ENCODE measurements at regions not wholly inside any gene's neighbourhood (a gene's known extent, or its start where the extent isn't known, plus 50 kb on each side); places are given as distances from the start of the nearest gene placed in this dataset.
A peak's percentile ranks its signal among the peaks of the same experiment; 100 is the strongest.

GRCh38 chr13:91133941-91134802 is 213.3 kb upstream of the MIR17HG start:
- Histone ChIP-seq H3K27ac (ENCODE audit: low read length) (no peak overlapping the region), H3K4me2 (ENCODE audit: low read length) (no peak overlapping the region), H3K9me2 (replicated peaks; ENCODE audit: low read length) (no peaks in the 10 kb centered on the region), H2AFZ (ENCODE audit: low read length) (no peak overlapping the region), H3K27me3 (ENCODE audit: low read length) (peaks cover 12% of the 10 kb centered on the region; the same call in 1 of the 2 replicates), H3K4me3 (ENCODE audit: low read length) (no peak overlapping the region), H4K20me1 (ENCODE audit: low read length) (no peaks in the 10 kb centered on the region), H3F3A (ENCODE audit: low read length, unreplicated experiment) (no peaks in the 10 kb centered on the region), H3K36me3 (ENCODE audit: low read depth, low read length) (no peaks in the 10 kb centered on the region), H3K4me1 (ENCODE audit: insufficient read depth, low read length) (no peaks in the 10 kb centered on the region), H3K9me3 (ENCODE audit: low read length) (no peaks in the 10 kb centered on the region), H3K79me2 (ENCODE audit: low read length) (no peaks in the 10 kb centered on the region), H3K9ac (ENCODE audit: low read length) (no peak overlapping the region)
- intact Hi-C loops (cut with micrococcal nuclease), result loop anchor here (1.0 kb wide), 3 partner anchors 24 to 113 kb away; no protein-coding TSS in a partner anchor
- ChIA-PET CTCF (no interaction called here), POLR2A (ENCODE audit: unreplicated experiment) (no interaction called here)
- peak; percentile 81 for ATAC-seq
- TF ChIP-seq EZH2phosphoT487 (IDR thresholded peaks at IDR 0.05; ENCODE audit: borderline replicate concordance, low read length), result no peak
- TF ChIP-seq EZH2 (IDR thresholded peaks at IDR 0.05; ENCODE audit: low read length, unreplicated experiment), result no peak
- TF ChIP-seq CTCF (conservative IDR thresholded peaks at IDR 0.05; ENCODE audit: low read depth, low read length), result peak; percentile 74
- peak; percentile 61 for DNase-seq
- BruUV-seq (replicated peaks), result no TSS peak

GRCh38 chr13:91134803-91135184 is 212.7 kb upstream of the MIR17HG start:
- ATAC-seq (no peak), DNase-seq (no peak)
- Histone ChIP-seq H2AFZ (ENCODE audit: low read length) (no peak overlapping the region), H3K27me3 (ENCODE audit: low read length) (peaks cover 16% of the 10 kb centered on the region; the same call in 1 of the 2 replicates), H3F3A (ENCODE audit: low read length, unreplicated experiment) (no peaks in the 10 kb centered on the region), H3K9ac (ENCODE audit: low read length) (no peak overlapping the region), H3K27ac (ENCODE audit: low read length) (no peak overlapping the region), H3K4me1 (ENCODE audit: insufficient read depth, low read length) (no peaks in the 10 kb centered on the region), H3K9me3 (ENCODE audit: low read length) (no peaks in the 10 kb centered on the region), H3K9me2 (replicated peaks; ENCODE audit: low read length) (no peaks in the 10 kb centered on the region), H3K4me3 (ENCODE audit: low read length) (no peak overlapping the region), H3K79me2 (ENCODE audit: low read length) (no peaks in the 10 kb centered on the region), H4K20me1 (ENCODE audit: low read length) (no peaks in the 10 kb centered on the region), H3K36me3 (ENCODE audit: low read depth, low read length) (no peaks in the 10 kb centered on the region), H3K4me2 (ENCODE audit: low read length) (no peak overlapping the region)
- ChIA-PET CTCF (no interaction called here), POLR2A (ENCODE audit: unreplicated experiment) (no interaction called here)
- intact Hi-C loops (cut with micrococcal nuclease), result loop anchor here (1.0 kb wide), 3 partner anchors 24 to 113 kb away; no protein-coding TSS in a partner anchor
- TF ChIP-seq EZH2phosphoT487 (IDR thresholded peaks at IDR 0.05; ENCODE audit: borderline replicate concordance, low read length), result no peak
- TF ChIP-seq CTCF (conservative IDR thresholded peaks at IDR 0.05; ENCODE audit: low read depth, low read length), result no peak
- TF ChIP-seq EZH2 (IDR thresholded peaks at IDR 0.05; ENCODE audit: low read length, unreplicated experiment), result no peak
- no TSS peak for BruUV-seq (replicated peaks)

GRCh38 chr13:91135376-91135775 is 212.1 kb upstream of the MIR17HG start:
- no peaks in the 10 kb centered on the region for H3K9me2 ChIP-seq (replicated peaks; ENCODE audit: low read length)
- H3K4me1 ChIP-seq (ENCODE audit: insufficient read depth, low read length), result no peaks in the 10 kb centered on the region
- no peak overlapping the region for H3K4me2 ChIP-seq (ENCODE audit: low read length)
- H3K9me3 ChIP-seq (ENCODE audit: low read length), result no peaks in the 10 kb centered on the region
- intact Hi-C loops (cut with micrococcal nuclease), result no loop called here
- H3K27ac ChIP-seq (ENCODE audit: low read length), result no peak overlapping the region
- H3K79me2 ChIP-seq (ENCODE audit: low read length), result no peaks in the 10 kb centered on the region
- POLR2A ChIA-PET (ENCODE audit: unreplicated experiment), result no interaction called here
- CTCF ChIA-PET, result no interaction called here
- DNase-seq, result no peak
- no peaks in the 10 kb centered on the region for H3F3A ChIP-seq (ENCODE audit: low read length, unreplicated experiment)
- no peaks in the 10 kb centered on the region for H3K36me3 ChIP-seq (ENCODE audit: low read depth, low read length)
- no peak for ATAC-seq
- H3K27me3 ChIP-seq (ENCODE audit: low read length), result peaks cover 16% of the 10 kb centered on the region; the same call in 1 of the 2 replicates
- no TSS peak for BruUV-seq (replicated peaks)
- no peak overlapping the region for H2AFZ ChIP-seq (ENCODE audit: low read length)
- H3K9ac ChIP-seq (ENCODE audit: low read length), result no peak overlapping the region
- TF ChIP-seq EZH2 (IDR thresholded peaks at IDR 0.05; ENCODE audit: low read length, unreplicated experiment) (no peak), EZH2phosphoT487 (IDR thresholded peaks at IDR 0.05; ENCODE audit: borderline replicate concordance, low read length) (no peak), CTCF (conservative IDR thresholded peaks at IDR 0.05; ENCODE audit: low read depth, low read length) (no peak)
- H3K4me3 ChIP-seq (ENCODE audit: low read length), result no peak overlapping the region
- H4K20me1 ChIP-seq (ENCODE audit: low read length), result no peaks in the 10 kb centered on the region
